GM12872 (cell line): ENCODE measurements at regions not wholly inside any gene's neighbourhood (a gene's known extent, or its start where the extent isn't known, plus 50 kb on each side); places are given as distances from the start of the nearest gene placed in this dataset.

ENCODE experiments used
- CTCF ChIP-seq: IDR thresholded peaks from 3 replicates; pipeline ENCODE4 v1.5.1; 2011; ENCODE audit warnings: low read depth, mild to moderate bottlenecking, low read length, moderate library complexity; ENCODE audit not compliant: insufficient read depth

GRCh38 chr7:41039386-41039953, 663.4 kb downstream of the INHBA start:
- no peak for TF ChIP-seq CTCF

- TF ChIP-seq CTCF, result no peak
These were observed 664.7 kb downstream of the INHBA start for GRCh38 chr7:41038211-41038610.

GRCh38 chr7:41037691-41038090, 665.2 kb downstream of the INHBA start:
- TF ChIP-seq CTCF, result no peak

- TF ChIP-seq CTCF, result no peak
These were observed 667.1 kb downstream of the INHBA start for GRCh38 chr7:41035794-41036193.

- no peak for TF ChIP-seq CTCF
These were observed 669.4 kb downstream of the INHBA start for GRCh38 chr7:41033500-41033899.

- no peak for TF ChIP-seq CTCF
These were observed 672.2 kb downstream of the INHBA start for GRCh38 chr7:41030673-41031072.

GRCh38 chr7:41029072-41029499, 673.8 kb downstream of the INHBA start:
- no peak for TF ChIP-seq CTCF

- TF ChIP-seq CTCF, result no peak
These were observed 674.3 kb downstream of the INHBA start for GRCh38 chr7:41028580-41028979.
